NT2/D1 (cell line): ENCODE measurements at regions not wholly inside any gene's neighbourhood (a gene's known extent, or its start where the extent isn't known, plus 50 kb on each side); places are given as distances from the start of the nearest gene placed in this dataset.

Experiments used
- SUZ12 ChIP-seq: IDR thresholded peaks from 2 replicates; pipeline ENCODE4 v1.6.1; 2011; ENCODE audit not compliant: insufficient read length, insufficient read depth; ENCODE audit errors: extremely low read depth
- YY1 ChIP-seq: IDR thresholded peaks from 2 replicates; pipeline ENCODE4 v1.6.1; 2011; ENCODE audit not compliant: insufficient read length, insufficient read depth
- ZNF274 ChIP-seq: IDR thresholded peaks from 2 replicates; pipeline ENCODE4 v1.6.1; 2011; ENCODE audit warnings: mild to moderate bottlenecking, low read depth, low read length

DNA sequence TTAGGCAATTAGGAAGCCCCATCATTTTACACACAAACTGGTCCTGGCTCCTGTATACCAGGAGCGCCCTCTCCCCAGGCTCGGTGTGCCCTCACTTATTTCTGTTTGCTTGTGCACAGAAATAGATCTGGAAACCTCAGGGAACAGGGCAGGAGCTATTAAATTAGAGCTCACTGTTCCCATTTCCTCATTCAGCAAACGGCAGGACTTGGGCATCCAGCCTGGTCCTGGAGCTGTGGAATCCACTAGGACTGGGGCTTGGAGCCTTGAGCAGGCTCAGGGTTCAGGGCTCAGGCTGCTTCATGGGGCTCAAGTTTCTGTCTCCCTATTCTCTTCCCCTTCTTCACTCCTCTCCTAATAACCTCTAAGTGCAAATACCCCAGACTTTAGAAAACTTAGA, 91.3 kb downstream of the VCPKMT start:
- no peak for TF ChIP-seq YY1
- no peak for TF ChIP-seq SUZ12
- no peak for TF ChIP-seq ZNF274
